IMR-90 (cell line): ENCODE measurements at regions not wholly inside any gene's neighbourhood (a gene's known extent, or its start where the extent isn't known, plus 50 kb on each side); places are given as distances from the start of the nearest gene placed in this dataset.
"Not testable (repeated sequence)": the region's sequence is repeated elsewhere in the genome, so short reads cannot be mapped to it uniquely, and the experiment has no call there.

Experiments used
- CTCF ChIP-seq: conservative IDR thresholded peaks from 2 replicates; pipeline ENCODE4 v1.5.1; 2012; ENCODE audit warnings: mild to moderate bottlenecking, low read depth, low read length, improper control_type of control experiment
- MAFK ChIP-seq: IDR thresholded peaks from 2 replicates; pipeline ENCODE4 v1.6.1; 2012; ENCODE audit warnings: low read depth, low read length, improper control_type of control experiment
- MXI1 ChIP-seq: IDR thresholded peaks from 2 replicates; pipeline ENCODE4 v1.6.1; 2012; ENCODE audit warnings: low read depth, mild to moderate bottlenecking, low read length, moderate library complexity, borderline replicate concordance
- POLR2A ChIP-seq: IDR thresholded peaks from 2 replicates; pipeline ENCODE4 v1.6.1; 2012; ENCODE audit warnings: mild to moderate bottlenecking, low read depth, low read length
- RFX5 ChIP-seq: IDR thresholded peaks from 2 replicates; pipeline ENCODE4 v1.8.0; 2012; ENCODE audit warnings: low read depth, mild to moderate bottlenecking, low read length, moderate library complexity
- SMC3 ChIP-seq: fragments of 150-350 bp; IDR thresholded peaks from 2 replicates; pipeline ENCODE4 v1.6.1; 2016; ENCODE audit warnings: low read depth, mild to moderate bottlenecking, antibody characterized with exemption, low read length, moderate library complexity

- not testable (repeated sequence) for TF ChIP-seq RFX5, CTCF, POLR2A, MAFK, MXI1, SMC3
Measured at GRCh38 chr20:30333744-30334143, 923.7 kb upstream of the DEFB115 start.
